ENCODE measurements at regions not wholly inside any gene's neighbourhood (a gene's known extent, or its start where the extent isn't known, plus 50 kb on each side); places are given as distances from the start of the nearest gene placed in this dataset.

- Mint-ChIP-seq H3K4me3 (ENCODE audit: low read depth) (no peak overlapping the region), H3K4me1 (ENCODE audit: low read depth) (no peaks in the 10 kb centered on the region), H3K9me3 (ENCODE audit: low read depth) (peaks cover 4% of the 10 kb centered on the region), H3K36me3 (ENCODE audit: insufficient read depth) (no peaks in the 10 kb centered on the region), H3K27ac (no peak overlapping the region), H3K27me3 (peaks cover 5% of the 10 kb centered on the region)
- TF ChIP-seq, protein P1, sequence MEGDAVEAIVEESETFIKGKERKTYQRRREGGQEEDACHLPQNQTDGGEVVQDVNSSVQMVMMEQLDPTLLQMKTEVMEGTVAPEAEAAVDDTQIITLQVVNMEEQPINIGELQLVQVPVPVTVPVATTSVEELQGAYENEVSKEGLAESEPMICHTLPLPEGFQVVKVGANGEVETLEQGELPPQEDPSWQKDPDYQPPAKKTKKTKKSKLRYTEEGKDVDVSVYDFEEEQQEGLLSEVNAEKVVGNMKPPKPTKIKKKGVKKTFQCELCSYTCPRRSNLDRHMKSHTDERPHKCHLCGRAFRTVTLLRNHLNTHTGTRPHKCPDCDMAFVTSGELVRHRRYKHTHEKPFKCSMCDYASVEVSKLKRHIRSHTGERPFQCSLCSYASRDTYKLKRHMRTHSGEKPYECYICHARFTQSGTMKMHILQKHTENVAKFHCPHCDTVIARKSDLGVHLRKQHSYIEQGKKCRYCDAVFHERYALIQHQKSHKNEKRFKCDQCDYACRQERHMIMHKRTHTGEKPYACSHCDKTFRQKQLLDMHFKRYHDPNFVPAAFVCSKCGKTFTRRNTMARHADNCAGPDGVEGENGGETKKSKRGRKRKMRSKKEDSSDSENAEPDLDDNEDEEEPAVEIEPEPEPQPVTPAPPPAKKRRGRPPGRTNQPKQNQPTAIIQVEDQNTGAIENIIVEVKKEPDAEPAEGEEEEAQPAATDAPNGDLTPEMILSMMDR (IDR thresholded peaks at IDR 0.05; ENCODE audit: unreplicated experiment): no peak
- no peak for DNase-seq (ENCODE audit: low spot score, unreplicated experiment)
Measured at GRCh38 chr10:2660276-2660675, 407.1 kb upstream of the PFKP start.

- H3K4me1 Mint-ChIP-seq (ENCODE audit: low read depth): no peaks in the 10 kb centered on the region
- H3K9me3 Mint-ChIP-seq (ENCODE audit: low read depth): no peaks in the 10 kb centered on the region
- no peak overlapping the region for H3K27ac Mint-ChIP-seq
- TF ChIP-seq, protein P1 (IDR thresholded peaks at IDR 0.05; ENCODE audit: unreplicated experiment): no peak
- no peak for DNase-seq (ENCODE audit: low spot score, unreplicated experiment)
- no peaks in the 10 kb centered on the region for H3K36me3 Mint-ChIP-seq (ENCODE audit: insufficient read depth)
- peaks cover 5% of the 10 kb centered on the region for H3K27me3 Mint-ChIP-seq
- no peak overlapping the region for H3K4me3 Mint-ChIP-seq (ENCODE audit: low read depth)
Measured at GRCh38 chr10:2659660-2660209, 407.6 kb upstream of the PFKP start.

- no peaks in the 10 kb centered on the region for H3K36me3 Mint-ChIP-seq (ENCODE audit: insufficient read depth)
- no peak for DNase-seq (ENCODE audit: low spot score, unreplicated experiment)
- H3K9me3 Mint-ChIP-seq (ENCODE audit: low read depth): no peaks in the 10 kb centered on the region
- TF ChIP-seq, protein P1 (IDR thresholded peaks at IDR 0.05; ENCODE audit: unreplicated experiment): no peak
- H3K4me3 Mint-ChIP-seq (ENCODE audit: low read depth): no peak overlapping the region
- peaks cover 5% of the 10 kb centered on the region for H3K27me3 Mint-ChIP-seq
- no peaks in the 10 kb centered on the region for H3K4me1 Mint-ChIP-seq (ENCODE audit: low read depth)
- H3K27ac Mint-ChIP-seq: no peak overlapping the region
Measured at GRCh38 chr10:2658780-2659179, 408.6 kb upstream of the PFKP start.

DNA sequence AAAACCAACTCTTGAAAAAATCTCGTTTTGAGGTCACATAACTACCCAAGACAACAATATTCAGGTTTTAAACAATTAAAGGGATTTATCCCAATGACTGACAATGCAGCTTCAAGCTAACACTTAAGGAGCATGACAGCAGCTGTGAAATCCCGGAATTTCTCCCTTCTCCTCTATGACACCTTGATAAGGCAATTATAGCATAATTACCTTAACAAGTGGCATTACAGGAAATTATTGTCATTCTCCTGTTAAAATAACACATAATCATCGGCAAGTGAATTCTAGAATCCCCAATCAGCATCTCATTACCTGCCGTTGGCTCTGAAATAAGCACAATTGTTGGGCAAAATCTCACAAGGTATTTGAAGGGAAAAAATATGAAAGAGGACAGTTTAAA is 417.0 kb upstream of the PFKP start:
- no peaks in the 10 kb centered on the region for H3K9me3 Mint-ChIP-seq (ENCODE audit: low read depth)
- TF ChIP-seq, protein P1 (IDR thresholded peaks at IDR 0.05; ENCODE audit: unreplicated experiment): no peak
- DNase-seq (ENCODE audit: low spot score, unreplicated experiment): no peak
- H3K27me3 Mint-ChIP-seq: peaks cover 8% of the 10 kb centered on the region
- H3K4me1 Mint-ChIP-seq (ENCODE audit: low read depth): no peaks in the 10 kb centered on the region
- no peak overlapping the region for H3K4me3 Mint-ChIP-seq (ENCODE audit: low read depth)
- H3K36me3 Mint-ChIP-seq (ENCODE audit: insufficient read depth): no peaks in the 10 kb centered on the region
- no peak overlapping the region for H3K27ac Mint-ChIP-seq

- H3K27ac Mint-ChIP-seq: no peak overlapping the region
- no peaks in the 10 kb centered on the region for H3K36me3 Mint-ChIP-seq (ENCODE audit: insufficient read depth)
- H3K27me3 Mint-ChIP-seq: peaks cover 11% of the 10 kb centered on the region
- no peaks in the 10 kb centered on the region for H3K4me1 Mint-ChIP-seq (ENCODE audit: low read depth)
- TF ChIP-seq, protein P1 (IDR thresholded peaks at IDR 0.05; ENCODE audit: unreplicated experiment): no peak
- DNase-seq (ENCODE audit: low spot score, unreplicated experiment): no peak
- H3K4me3 Mint-ChIP-seq (ENCODE audit: low read depth): no peak overlapping the region
- peaks cover 5% of the 10 kb centered on the region for H3K9me3 Mint-ChIP-seq (ENCODE audit: low read depth)
Measured at GRCh38 chr10:2641028-2641427, 426.3 kb upstream of the PFKP start.
